Caco-2 (cell line): ENCODE measurements at regions not wholly inside any gene's neighbourhood (a gene's known extent, or its start where the extent isn't known, plus 50 kb on each side); places are given as distances from the start of the nearest gene placed in this dataset.

Experiments
- BruUV-seq: library from RNA; stranded (reverse); fragments of 400-500 nt; replicated peaks from 2 replicates; lab custom pipeline; 2021; lab: Mats Ljungman, UMichigan
- CTCF ChIA-PET: fragments of 300-600 bp; sonication (Branson Sonifier 250); formaldehyde crosslinking; loops from one replicate; lab custom pipeline; 2022; ENCODE audit warnings: antibody characterized with exemption; lab: Charles Lee
- POLR2A ChIA-PET: fragments of 300-600 bp; sonication (Branson Sonifier 250); formaldehyde crosslinking; loops from one replicate; lab custom pipeline; 2022; ENCODE audit warnings: antibody characterized with exemption; lab: Charles Lee
- DNase-seq, 2 experiments: peaks; one replicate each; pipeline versions ENCODE4 v3.0.0 to v3.0.0-alpha.2; 2020 to 2022
- H3K27me3 ChIP-seq: replicated peaks from 2 replicates; pipeline ENCODE4 v1.6.0; 2011; ENCODE audit warnings: low read length; ENCODE audit not compliant: control insufficient read depth, insufficient read depth
- H3K36me3 ChIP-seq: 2 replicates; pipeline ENCODE4 v1.5.1; 2011; ENCODE audit warnings: low read length; ENCODE audit not compliant: control insufficient read depth, insufficient read depth
- H3K4me1 ChIP-seq: fragments of 250-450 bp; sonication (Bioruptor Pico); 2 replicates; pipeline ENCODE4 v1.5.1; 2020; ENCODE audit warnings: mild to moderate bottlenecking
- H3K4me3 ChIP-seq: 2 replicates; pipeline ENCODE4 v1.5.1; 2011; ENCODE audit warnings: low read depth, mild to moderate bottlenecking, control low read depth, low read length
- H3K9me3 ChIP-seq: fragments of 250-450 bp; sonication (Bioruptor Pico); 2 replicates; pipeline ENCODE4 v1.5.1; 2020; ENCODE audit warnings: mild to moderate bottlenecking, moderate library complexity
- H3K27ac Mint-ChIP-seq: one replicate; pipeline ENCODE4 v1.8.0; 2022; ENCODE audit warnings: mixed read lengths; ENCODE audit not compliant: unreplicated experiment
- H3K27me3 Mint-ChIP-seq: one replicate; pipeline ENCODE4 v1.8.0; 2022; ENCODE audit warnings: mixed read lengths; ENCODE audit not compliant: insufficient read depth, unreplicated experiment
- H3K36me3 Mint-ChIP-seq: one replicate; pipeline ENCODE4 v1.8.0; 2022; ENCODE audit warnings: mild to moderate bottlenecking, mixed read lengths; ENCODE audit not compliant: insufficient read depth, unreplicated experiment
- H3K4me1 Mint-ChIP-seq: one replicate; pipeline ENCODE4 v1.8.0; 2022; ENCODE audit warnings: low read depth, mixed read lengths; ENCODE audit not compliant: unreplicated experiment
- H3K4me3 Mint-ChIP-seq: one replicate; pipeline ENCODE4 v1.8.0; 2022; ENCODE audit warnings: mild to moderate bottlenecking, moderate library complexity, mixed read lengths; ENCODE audit not compliant: unreplicated experiment
- H3K9me3 Mint-ChIP-seq: one replicate; pipeline ENCODE4 v1.8.0; 2022; ENCODE audit warnings: mixed read lengths; ENCODE audit not compliant: unreplicated experiment
- CTCF ChIP-seq, 2 experiments: fragments of 200-600 bp in 1 of 2; IDR thresholded peaks; 1 replicate in 1 of 2; 2 replicates in 1 of 2; pipeline versions ENCODE4 v1.5.1 to v1.8.0; 2011 to 2022; ENCODE audit warnings: antibody characterized with exemption in 1 of 2, control low read depth in 1 of 2, inconsistent platforms in 1 of 2, low read depth in 1 of 2, low read length in 1 of 2, mild to moderate bottlenecking in 1 of 2, moderate library complexity in 1 of 2; ENCODE audit not compliant: insufficient read depth in 1 of 2, severe bottlenecking in 1 of 2, unreplicated experiment in 1 of 2
- intact Hi-C: fragments of 100-400 bp; cut with micrococcal nuclease; formaldehyde crosslinking; loops from one replicate; pipeline ENCODE4 v1.10.0; 2022; ENCODE audit not compliant: unreplicated experiment

DNA sequence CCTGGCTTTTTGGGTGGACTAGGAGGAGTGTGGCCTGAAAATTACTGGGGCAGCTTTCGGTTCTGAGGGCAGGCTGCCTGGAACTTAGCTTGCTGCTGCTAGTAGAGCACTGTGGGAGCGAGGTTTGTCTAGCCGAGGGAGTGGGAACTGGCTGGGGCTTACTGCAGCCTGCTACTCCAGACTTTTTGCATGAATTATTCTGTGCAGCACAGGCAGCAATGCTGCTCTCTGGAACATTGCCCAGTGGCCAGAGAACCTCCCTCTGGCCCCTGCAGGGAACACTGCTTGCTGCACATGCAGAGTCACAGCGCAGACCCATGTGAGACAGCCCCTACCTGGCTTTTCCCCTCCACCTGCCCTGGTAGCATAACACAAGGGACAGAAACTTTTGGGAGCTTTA, 263.9 kb upstream of the SLITRK2 start:
- intact Hi-C loops: no loop called here
- Histone ChIP-seq H3K9me3 (no peaks in the 10 kb centered on the region), H3K4me3 (no peak overlapping the region), H3K4me1 (no peaks in the 10 kb centered on the region), H3K36me3 (no peaks in the 10 kb centered on the region), H3K27me3 (no peaks in the 10 kb centered on the region)
- TF ChIP-seq CTCF (IDR thresholded peaks at IDR 0.05; ENCODE audit: insufficient read depth in 1 of 2, low read depth in 1 of 2, low read length in 1 of 2, severe bottlenecking in 1 of 2, unreplicated experiment in 1 of 2): no peak
- Mint-ChIP-seq H3K9me3 (no peaks in the 10 kb centered on the region), H3K36me3 (no peaks in the 10 kb centered on the region), H3K27me3 (no peaks in the 10 kb centered on the region), H3K4me3 (no peak overlapping the region), H3K4me1 (no peaks in the 10 kb centered on the region), H3K27ac (no peak overlapping the region)
- POLR2A ChIA-PET: no interaction called here
- DNase-seq: no peak
- CTCF ChIA-PET: no interaction called here
- no TSS peak for BruUV-seq

- ChIA-PET POLR2A (no interaction called here), CTCF (no interaction called here)
- intact Hi-C loops: no loop called here
- Histone ChIP-seq H3K27me3 (no peaks in the 10 kb centered on the region), H3K4me1 (no peaks in the 10 kb centered on the region), H3K4me3 (no peak overlapping the region), H3K36me3 (no peaks in the 10 kb centered on the region), H3K9me3 (no peaks in the 10 kb centered on the region)
- no peak overlapping the region for H3K4me3 Mint-ChIP-seq
- no peaks in the 10 kb centered on the region for H3K9me3 Mint-ChIP-seq
- H3K27me3 Mint-ChIP-seq: no peaks in the 10 kb centered on the region
- no TSS peak for BruUV-seq
- TF ChIP-seq CTCF (IDR thresholded peaks at IDR 0.05; ENCODE audit: insufficient read depth in 1 of 2, low read depth in 1 of 2, low read length in 1 of 2, severe bottlenecking in 1 of 2, unreplicated experiment in 1 of 2): no peak
- H3K36me3 Mint-ChIP-seq: no peaks in the 10 kb centered on the region
- DNase-seq: no peak
- H3K4me1 Mint-ChIP-seq: no peaks in the 10 kb centered on the region
- no peak overlapping the region for H3K27ac Mint-ChIP-seq
Measured at GRCh38 chrX:145563159-145563558, 254.5 kb upstream of the SLITRK2 start.

- H3K27ac Mint-ChIP-seq: no peak overlapping the region
- POLR2A ChIA-PET: no interaction called here
- H3K27me3 ChIP-seq: no peaks in the 10 kb centered on the region
- no peaks in the 10 kb centered on the region for H3K4me1 Mint-ChIP-seq
- H3K9me3 ChIP-seq: no peaks in the 10 kb centered on the region
- DNase-seq: no peak
- no TSS peak for BruUV-seq
- no peaks in the 10 kb centered on the region for H3K4me1 ChIP-seq
- H3K4me3 Mint-ChIP-seq: no peak overlapping the region
- TF ChIP-seq CTCF (IDR thresholded peaks at IDR 0.05; ENCODE audit: insufficient read depth in 1 of 2, low read depth in 1 of 2, low read length in 1 of 2, severe bottlenecking in 1 of 2, unreplicated experiment in 1 of 2): no peak
- intact Hi-C loops: no loop called here
- H3K36me3 Mint-ChIP-seq: peaks cover 5% of the 10 kb centered on the region
- CTCF ChIA-PET: no interaction called here
- no peaks in the 10 kb centered on the region for H3K9me3 Mint-ChIP-seq
- H3K27me3 Mint-ChIP-seq: no peaks in the 10 kb centered on the region
- no peak overlapping the region for H3K4me3 ChIP-seq
- H3K36me3 ChIP-seq: no peaks in the 10 kb centered on the region
Measured at GRCh38 chrX:145609951-145610511, 207.6 kb upstream of the SLITRK2 start.
